GM18858 (cell line): ENCODE measurements at regions not wholly inside any gene's neighbourhood (a gene's known extent, or its start where the extent isn't known, plus 50 kb on each side); places are given as distances from the start of the nearest gene placed in this dataset.
"Not testable (repeated sequence)": the region's sequence is repeated elsewhere in the genome, so short reads cannot be mapped to it uniquely, and the experiment has no call there.

Source experiments
- ATAC-seq: cut with Tn5 transposase; IDR thresholded peaks from one replicate; pipeline ENCODE4 v1.9.1; 2021; ENCODE audit not compliant: unreplicated experiment

GRCh38 chr1:71345491-71345890, 264.7 kb upstream of the ZRANB2 start:
- no peak for ATAC-seq

- no peak for ATAC-seq
Observed at GRCh38 chr1:71343686-71344416, 263.0 kb upstream of the ZRANB2 start.

- no peak for ATAC-seq
Observed at GRCh38 chr1:71339238-71339637, 258.4 kb upstream of the ZRANB2 start.

GRCh38 chr1:71330991-71331390, 250.2 kb upstream of the ZRANB2 start:
- ATAC-seq: no peak

- ATAC-seq: no peak
Observed at GRCh38 chr1:71324671-71325267, 243.9 kb upstream of the ZRANB2 start.

GRCh38 chr1:71312545-71312944, 231.7 kb upstream of the ZRANB2 start:
- no peak for ATAC-seq

GRCh38 chr1:71311376-71311775, 230.5 kb upstream of the ZRANB2 start:
- no peak for ATAC-seq

- ATAC-seq: peak; percentile 89
Observed at GRCh38 chr1:71307451-71307850, 226.6 kb upstream of the ZRANB2 start.

GRCh38 chr1:71304125-71304524, 223.3 kb upstream of the ZRANB2 start:
- ATAC-seq: no peak

GRCh38 chr1:71303617-71304041, 222.8 kb upstream of the ZRANB2 start:
- no peak for ATAC-seq

GRCh38 chr1:71298633-71299032, 217.8 kb upstream of the ZRANB2 start:
- ATAC-seq: no peak

- no peak for ATAC-seq
Observed at GRCh38 chr1:71296551-71297134, 215.8 kb upstream of the ZRANB2 start.

- ATAC-seq: no peak
Observed at GRCh38 chr1:71295350-71295749, 214.5 kb upstream of the ZRANB2 start.

- no peak for ATAC-seq
Observed at GRCh38 chr1:71294178-71294577, 213.3 kb upstream of the ZRANB2 start.

- no peak for ATAC-seq
Observed at GRCh38 chr1:71292203-71292602, 211.4 kb upstream of the ZRANB2 start.

- ATAC-seq: not testable (repeated sequence)
Observed at GRCh38 chr1:71290506-71291237, 209.8 kb upstream of the ZRANB2 start.

GRCh38 chr1:71285529-71285928, 204.7 kb upstream of the ZRANB2 start:
- no peak for ATAC-seq

- ATAC-seq: no peak
Observed at GRCh38 chr1:71276466-71276865, 195.6 kb upstream of the ZRANB2 start.

GRCh38 chr1:71273334-71273733, 192.5 kb upstream of the ZRANB2 start:
- ATAC-seq: no peak

- no peak for ATAC-seq
Observed at GRCh38 chr1:71270394-71270915, 189.6 kb upstream of the ZRANB2 start.

GRCh38 chr1:71269818-71270217, 189.0 kb upstream of the ZRANB2 start:
- ATAC-seq: no peak
